Loucy (cell line): ENCODE measurements at regions not wholly inside any gene's neighbourhood (a gene's known extent, or its start where the extent isn't known, plus 50 kb on each side); places are given as distances from the start of the nearest gene placed in this dataset.

Experiments used
- CTCF ChIP-seq: fragments of 200-600 bp; sonication (generic); conservative IDR thresholded peaks from 2 replicates; pipeline ENCODE4 v1.5.1; 2014; ENCODE audit warnings: mild to moderate bottlenecking, antibody characterized with exemption, low read length
- EZH2phosphoT487 ChIP-seq: fragments of 200-600 bp; IDR thresholded peaks from 2 replicates; pipeline ENCODE4 v1.6.1; 2018; ENCODE audit warnings: antibody characterized with exemption, mild to moderate bottlenecking, moderate library complexity, borderline replicate concordance

GRCh38 chr3:72666447-72666755, 181.8 kb downstream of the SHQ1 start:
- TF ChIP-seq CTCF (no peak), EZH2phosphoT487 (no peak)
